H1 (cell line): ENCODE measurements at regions not wholly inside any gene's neighbourhood (a gene's known extent, or its start where the extent isn't known, plus 50 kb on each side); places are given as distances from the start of the nearest gene placed in this dataset.

Experiments
- BCL11A ChIP-seq, 2 experiments: IDR thresholded peaks; one replicate each; pipeline ENCODE4 v1.6.1; 2011; ENCODE audit warnings: low read depth in 2 of 2, low read length in 2 of 2, mild to moderate bottlenecking in 2 of 2
- CBX5 ChIP-seq: fragments of 300-800, 300-1000 bp; sonication (generic); IDR thresholded peaks from 2 replicates; pipeline ENCODE4 v1.7.1; 2016; ENCODE audit warnings: antibody characterized with exemption, low read length, low read depth
- FOSL1 ChIP-seq: IDR thresholded peaks from 2 replicates; pipeline ENCODE4 v1.6.1; 2011; ENCODE audit warnings: mild to moderate bottlenecking, low read depth, low read length, moderate library complexity; ENCODE audit not compliant: insufficient read depth
- KDM1A ChIP-seq: fragments of 200-600, 300-600 bp; sonication (generic); IDR thresholded peaks from 2 replicates; pipeline ENCODE4 v1.7.1; 2016; ENCODE audit warnings: mild to moderate bottlenecking, low read length, borderline replicate concordance
- NRF1 ChIP-seq: IDR thresholded peaks from 2 replicates; pipeline ENCODE4 v1.6.1; 2011; ENCODE audit warnings: mild to moderate bottlenecking, low read depth, low read length, improper control_type of control experiment
- RAD21 ChIP-seq, 2 experiments: IDR thresholded peaks in 1 of 2; conservative IDR thresholded peaks in 1 of 2; 2 replicates each; pipeline ENCODE4 v1.6.1; 2011; ENCODE audit warnings: low read depth in 2 of 2, low read length in 2 of 2, improper control_type of control experiment in 1 of 2, inconsistent platforms in 1 of 2, mild to moderate bottlenecking in 1 of 2, moderate library complexity in 1 of 2
- TAF7 ChIP-seq: optimal IDR thresholded peaks from 2 replicates; pipeline ENCODE3; 2011; ENCODE audit warnings: low read depth, mild to moderate bottlenecking, inconsistent platforms, low read length, moderate library complexity, borderline replicate concordance
- TF ChIP-seq, protein P1 (sequence below): fragments of 300-600 bp; sonication (generic); IDR thresholded peaks from 2 replicates; pipeline ENCODE4 v1.7.1; 2012; ENCODE audit warnings: low read length, moderate library complexity, mild to moderate bottlenecking, inconsistent platforms; ENCODE audit not compliant: insufficient replicate concordance

DNA sequence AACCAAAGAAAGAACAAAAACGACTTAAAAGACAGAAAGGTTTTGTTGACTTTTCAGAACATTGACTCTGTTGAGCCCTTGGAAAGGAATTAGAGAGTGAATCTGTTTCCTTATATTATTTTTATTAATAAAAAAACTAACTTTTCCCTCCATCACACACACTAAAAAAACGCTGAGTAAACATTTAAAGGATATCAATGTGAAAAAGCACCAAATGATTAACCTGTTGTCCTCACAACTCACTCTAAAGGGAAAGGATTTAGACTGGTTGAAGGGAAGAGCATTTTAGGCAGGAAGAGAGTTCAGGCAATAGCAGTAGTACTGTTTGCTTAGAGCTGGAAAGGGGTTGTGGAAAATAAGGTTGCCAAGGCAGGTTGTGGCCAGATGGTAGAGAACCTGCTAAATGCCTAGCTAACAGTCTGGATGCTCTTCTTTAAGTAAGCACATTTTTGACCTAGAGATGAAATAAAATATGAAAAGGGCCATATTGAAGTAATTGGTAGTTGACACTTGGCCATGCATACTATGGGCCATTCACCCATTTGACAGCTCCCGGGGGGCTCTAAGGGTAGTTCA, 98.0 kb upstream of the NDP start (continued):
- TF ChIP-seq, protein P1, sequence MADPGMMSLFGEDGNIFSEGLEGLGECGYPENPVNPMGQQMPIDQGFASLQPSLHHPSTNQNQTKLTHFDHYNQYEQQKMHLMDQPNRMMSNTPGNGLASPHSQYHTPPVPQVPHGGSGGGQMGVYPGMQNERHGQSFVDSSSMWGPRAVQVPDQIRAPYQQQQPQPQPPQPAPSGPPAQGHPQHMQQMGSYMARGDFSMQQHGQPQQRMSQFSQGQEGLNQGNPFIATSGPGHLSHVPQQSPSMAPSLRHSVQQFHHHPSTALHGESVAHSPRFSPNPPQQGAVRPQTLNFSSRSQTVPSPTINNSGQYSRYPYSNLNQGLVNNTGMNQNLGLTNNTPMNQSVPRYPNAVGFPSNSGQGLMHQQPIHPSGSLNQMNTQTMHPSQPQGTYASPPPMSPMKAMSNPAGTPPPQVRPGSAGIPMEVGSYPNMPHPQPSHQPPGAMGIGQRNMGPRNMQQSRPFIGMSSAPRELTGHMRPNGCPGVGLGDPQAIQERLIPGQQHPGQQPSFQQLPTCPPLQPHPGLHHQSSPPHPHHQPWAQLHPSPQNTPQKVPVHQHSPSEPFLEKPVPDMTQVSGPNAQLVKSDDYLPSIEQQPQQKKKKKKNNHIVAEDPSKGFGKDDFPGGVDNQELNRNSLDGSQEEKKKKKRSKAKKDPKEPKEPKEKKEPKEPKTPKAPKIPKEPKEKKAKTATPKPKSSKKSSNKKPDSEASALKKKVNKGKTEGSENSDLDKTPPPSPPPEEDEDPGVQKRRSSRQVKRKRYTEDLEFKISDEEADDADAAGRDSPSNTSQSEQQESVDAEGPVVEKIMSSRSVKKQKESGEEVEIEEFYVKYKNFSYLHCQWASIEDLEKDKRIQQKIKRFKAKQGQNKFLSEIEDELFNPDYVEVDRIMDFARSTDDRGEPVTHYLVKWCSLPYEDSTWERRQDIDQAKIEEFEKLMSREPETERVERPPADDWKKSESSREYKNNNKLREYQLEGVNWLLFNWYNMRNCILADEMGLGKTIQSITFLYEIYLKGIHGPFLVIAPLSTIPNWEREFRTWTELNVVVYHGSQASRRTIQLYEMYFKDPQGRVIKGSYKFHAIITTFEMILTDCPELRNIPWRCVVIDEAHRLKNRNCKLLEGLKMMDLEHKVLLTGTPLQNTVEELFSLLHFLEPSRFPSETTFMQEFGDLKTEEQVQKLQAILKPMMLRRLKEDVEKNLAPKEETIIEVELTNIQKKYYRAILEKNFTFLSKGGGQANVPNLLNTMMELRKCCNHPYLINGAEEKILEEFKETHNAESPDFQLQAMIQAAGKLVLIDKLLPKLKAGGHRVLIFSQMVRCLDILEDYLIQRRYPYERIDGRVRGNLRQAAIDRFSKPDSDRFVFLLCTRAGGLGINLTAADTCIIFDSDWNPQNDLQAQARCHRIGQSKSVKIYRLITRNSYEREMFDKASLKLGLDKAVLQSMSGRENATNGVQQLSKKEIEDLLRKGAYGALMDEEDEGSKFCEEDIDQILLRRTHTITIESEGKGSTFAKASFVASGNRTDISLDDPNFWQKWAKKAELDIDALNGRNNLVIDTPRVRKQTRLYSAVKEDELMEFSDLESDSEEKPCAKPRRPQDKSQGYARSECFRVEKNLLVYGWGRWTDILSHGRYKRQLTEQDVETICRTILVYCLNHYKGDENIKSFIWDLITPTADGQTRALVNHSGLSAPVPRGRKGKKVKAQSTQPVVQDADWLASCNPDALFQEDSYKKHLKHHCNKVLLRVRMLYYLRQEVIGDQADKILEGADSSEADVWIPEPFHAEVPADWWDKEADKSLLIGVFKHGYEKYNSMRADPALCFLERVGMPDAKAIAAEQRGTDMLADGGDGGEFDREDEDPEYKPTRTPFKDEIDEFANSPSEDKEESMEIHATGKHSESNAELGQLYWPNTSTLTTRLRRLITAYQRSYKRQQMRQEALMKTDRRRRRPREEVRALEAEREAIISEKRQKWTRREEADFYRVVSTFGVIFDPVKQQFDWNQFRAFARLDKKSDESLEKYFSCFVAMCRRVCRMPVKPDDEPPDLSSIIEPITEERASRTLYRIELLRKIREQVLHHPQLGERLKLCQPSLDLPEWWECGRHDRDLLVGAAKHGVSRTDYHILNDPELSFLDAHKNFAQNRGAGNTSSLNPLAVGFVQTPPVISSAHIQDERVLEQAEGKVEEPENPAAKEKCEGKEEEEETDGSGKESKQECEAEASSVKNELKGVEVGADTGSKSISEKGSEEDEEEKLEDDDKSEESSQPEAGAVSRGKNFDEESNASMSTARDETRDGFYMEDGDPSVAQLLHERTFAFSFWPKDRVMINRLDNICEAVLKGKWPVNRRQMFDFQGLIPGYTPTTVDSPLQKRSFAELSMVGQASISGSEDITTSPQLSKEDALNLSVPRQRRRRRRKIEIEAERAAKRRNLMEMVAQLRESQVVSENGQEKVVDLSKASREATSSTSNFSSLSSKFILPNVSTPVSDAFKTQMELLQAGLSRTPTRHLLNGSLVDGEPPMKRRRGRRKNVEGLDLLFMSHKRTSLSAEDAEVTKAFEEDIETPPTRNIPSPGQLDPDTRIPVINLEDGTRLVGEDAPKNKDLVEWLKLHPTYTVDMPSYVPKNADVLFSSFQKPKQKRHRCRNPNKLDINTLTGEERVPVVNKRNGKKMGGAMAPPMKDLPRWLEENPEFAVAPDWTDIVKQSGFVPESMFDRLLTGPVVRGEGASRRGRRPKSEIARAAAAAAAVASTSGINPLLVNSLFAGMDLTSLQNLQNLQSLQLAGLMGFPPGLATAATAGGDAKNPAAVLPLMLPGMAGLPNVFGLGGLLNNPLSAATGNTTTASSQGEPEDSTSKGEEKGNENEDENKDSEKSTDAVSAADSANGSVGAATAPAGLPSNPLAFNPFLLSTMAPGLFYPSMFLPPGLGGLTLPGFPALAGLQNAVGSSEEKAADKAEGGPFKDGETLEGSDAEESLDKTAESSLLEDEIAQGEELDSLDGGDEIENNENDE: no peak
- TF ChIP-seq CBX5 (no peak), RAD21 (IDR thresholded peaks at IDR 0.05 in 1 of 2, conservative IDR thresholded peaks at IDR 0.05 in 1 of 2; ENCODE audit: low read depth in 2 of 2, low read length in 2 of 2) (no peak), FOSL1 (no peak), TAF7 (no peak), KDM1A (no peak), NRF1 (no peak), BCL11A (IDR thresholded peaks at IDR 0.05; ENCODE audit: low read depth in 2 of 2, low read length in 2 of 2) (no peak)
